ENCODE measurements at regions not wholly inside any gene's neighbourhood (a gene's known extent, or its start where the extent isn't known, plus 50 kb on each side); places are given as distances from the start of the nearest gene placed in this dataset.
"Not testable (repeated sequence)": the region's sequence is repeated elsewhere in the genome, so short reads cannot be mapped to it uniquely, and the experiment has no call there.

GRCh38 chr1:5638582-5638981, 353.6 kb downstream of the NPHP4 start:
- DNase-seq (ENCODE audit: low read depth in 3 of 3) = no peak

GRCh38 chr1:5637171-5637570, 355.1 kb downstream of the NPHP4 start:
- no peak for DNase-seq (ENCODE audit: low read depth in 3 of 3)

GRCh38 chr1:5634893-5635292, 357.3 kb downstream of the NPHP4 start:
- no peak for DNase-seq (ENCODE audit: low read depth in 3 of 3)

- no peak for DNase-seq (ENCODE audit: low read depth in 3 of 3)
Measured at GRCh38 chr1:5632814-5633213, 359.4 kb downstream of the NPHP4 start.

GRCh38 chr1:5632224-5632623, 360.0 kb downstream of the NPHP4 start:
- no peak for DNase-seq (ENCODE audit: low read depth in 3 of 3)

- no peak for DNase-seq (ENCODE audit: low read depth in 3 of 3)
Measured at GRCh38 chr1:5628416-5628815, 363.8 kb downstream of the NPHP4 start.

- no peak for DNase-seq (ENCODE audit: low read depth in 3 of 3)
Measured at GRCh38 chr1:5623399-5623798, 368.8 kb downstream of the NPHP4 start.

GRCh38 chr1:5622412-5622811, 369.8 kb downstream of the NPHP4 start:
- DNase-seq (ENCODE audit: low read depth in 3 of 3) = no peak

- DNase-seq (ENCODE audit: low read depth in 3 of 3) = no peak
Measured at GRCh38 chr1:5621692-5622091, 370.5 kb downstream of the NPHP4 start.

- no peak for DNase-seq (ENCODE audit: low read depth in 3 of 3)
Measured at GRCh38 chr1:5620997-5621396, 371.2 kb downstream of the NPHP4 start.

GRCh38 chr1:5620418-5620817, 371.8 kb downstream of the NPHP4 start:
- no peak for DNase-seq (ENCODE audit: low read depth in 3 of 3)

GRCh38 chr1:5619469-5619868, 372.8 kb downstream of the NPHP4 start:
- no peak for DNase-seq (ENCODE audit: low read depth in 3 of 3)

- no peak for DNase-seq (ENCODE audit: low read depth in 3 of 3)
Measured at GRCh38 chr1:5617546-5617945, 374.7 kb downstream of the NPHP4 start.

- DNase-seq (ENCODE audit: low read depth in 3 of 3) = no peak
Measured at GRCh38 chr1:5617179-5617520, 375.1 kb downstream of the NPHP4 start.

- DNase-seq (ENCODE audit: low read depth in 3 of 3) = no peak
Measured at GRCh38 chr1:5616366-5617178, 375.7 kb downstream of the NPHP4 start.

GRCh38 chr1:5615076-5615475, 377.1 kb downstream of the NPHP4 start:
- DNase-seq (ENCODE audit: low read depth in 3 of 3) = no peak

- DNase-seq (ENCODE audit: low read depth in 3 of 3) = no peak
Measured at GRCh38 chr1:5613900-5614299, 378.3 kb downstream of the NPHP4 start.

- no peak for DNase-seq (ENCODE audit: low read depth in 3 of 3)
Measured at GRCh38 chr1:5611851-5612250, 380.4 kb downstream of the NPHP4 start.

- DNase-seq (ENCODE audit: low read depth in 3 of 3) = no peak
Measured at GRCh38 chr1:5611431-5611830, 380.8 kb downstream of the NPHP4 start.

- no peak for DNase-seq (ENCODE audit: low read depth in 3 of 3)
Measured at GRCh38 chr1:5610432-5610831, 381.8 kb downstream of the NPHP4 start.

- no peak for DNase-seq (ENCODE audit: low read depth in 3 of 3)
Measured at GRCh38 chr1:5603353-5604104, 388.7 kb downstream of the NPHP4 start.

GRCh38 chr1:5602718-5603117, 389.5 kb downstream of the NPHP4 start:
- DNase-seq (ENCODE audit: low read depth in 3 of 3) = not testable (repeated sequence)

GRCh38 chr1:5601516-5601915, 390.7 kb downstream of the NPHP4 start:
- no peak for DNase-seq (ENCODE audit: low read depth in 3 of 3)

All from stimulated activated CD4-positive, alpha-beta T cell treated with anti-CD3 and anti-CD28 coated beads, TNF-alpha, amount 100 ng/mL, for 24 hours (primary cell).